H1 (cell line): ENCODE measurements at regions not wholly inside any gene's neighbourhood (a gene's known extent, or its start where the extent isn't known, plus 50 kb on each side); places are given as distances from the start of the nearest gene placed in this dataset.

Source experiments
- CTCF ChIA-PET: fragments of 300-600 bp; sonication (Branson Sonifier 250); formaldehyde crosslinking; loops from one replicate; lab custom pipeline; 2021; ENCODE audit not compliant: partially characterized antibody; lab: Charles Lee
- POLR2A ChIA-PET: fragments of 300-600 bp; sonication (Branson Sonifier 250); formaldehyde crosslinking; loops from one replicate; lab custom pipeline; 2021; ENCODE audit warnings: inconsistent platforms; ENCODE audit not compliant: partially characterized antibody; lab: Charles Lee
- DNase-seq, 2 experiments: peaks; one replicate each; pipeline versions ENCODE4 v3.0.0 to v3.0.0-alpha.2; 2010 to 2022; ENCODE audit warnings: low spot score in 2 of 2, low read depth in 1 of 2, mixed read lengths in 1 of 2
- FAIRE-seq: peaks from 2 replicates; lab custom pipeline; 2011; peaks lifted over from hg19 to GRCh38; lab: Jason Lieb, UNC
- H2AFZ ChIP-seq: 2 replicates; pipeline ENCODE4 v1.8.1; 2012; ENCODE audit warnings: low read length, inconsistent platforms
- H2AK5ac ChIP-seq: 2 replicates; pipeline ENCODE4 v1.6.1; 2013; ENCODE audit warnings: low read depth, low read length
- H2BK120ac ChIP-seq: replicated peaks from 2 replicates; pipeline ENCODE3; 2013; ENCODE audit warnings: low read depth, low read length, inconsistent platforms
- H2BK12ac ChIP-seq: 2 replicates; pipeline ENCODE4 v1.6.1; 2013; ENCODE audit warnings: low read depth, low read length
- H2BK15ac ChIP-seq: 2 replicates; pipeline ENCODE4 v1.6.1; 2013; ENCODE audit warnings: low read length
- H2BK20ac ChIP-seq: 2 replicates; pipeline ENCODE4 v1.6.1; 2013; ENCODE audit warnings: low read length
- H2BK5ac ChIP-seq: 2 replicates; pipeline ENCODE4 v1.6.1; 2013; ENCODE audit warnings: low read depth, low read length
- H3K14ac ChIP-seq: 2 replicates; pipeline ENCODE4 v1.6.1; 2013; ENCODE audit warnings: inconsistent platforms; ENCODE audit not compliant: insufficient read length
- H3K18ac ChIP-seq: 2 replicates; pipeline ENCODE4 v1.6.1; 2013; ENCODE audit warnings: low read length; ENCODE audit errors: extremely low read depth
- H3K23ac ChIP-seq: 2 replicates; pipeline ENCODE4 v1.6.1; 2013; ENCODE audit warnings: inconsistent platforms; ENCODE audit not compliant: insufficient read length
- H3K23me2 ChIP-seq: 2 replicates; pipeline ENCODE4 v1.6.1; 2013; ENCODE audit warnings: low read depth, low read length
- H3K27ac ChIP-seq: 2 replicates; pipeline ENCODE4 v1.6.1; 2011; ENCODE audit warnings: low read depth, low read length, inconsistent platforms
- H3K27me3 ChIP-seq, 4 experiments: replicated peaks in 1 of 4; 1 replicate in 1 of 4; 2 replicates in 3 of 4; pipeline versions ENCODE4 v1.6.1 to v1.8.1; 2011 to 2013; ENCODE audit warnings: low read length in 3 of 4, mild to moderate bottlenecking in 3 of 4, inconsistent platforms in 2 of 4, mixed read lengths in 2 of 4, moderate library complexity in 1 of 4; ENCODE audit not compliant: control insufficient read depth in 3 of 4, insufficient read depth in 3 of 4; ENCODE audit errors: extremely low read depth in 1 of 4
- H3K36me3 ChIP-seq, 4 experiments: 2 replicates each; pipeline versions ENCODE4 v1.6.1 to v1.8.1; 2011 to 2013; ENCODE audit warnings: mild to moderate bottlenecking in 4 of 4, low read length in 3 of 4, moderate library complexity in 2 of 4, control low read depth in 1 of 4, inconsistent platforms in 1 of 4; ENCODE audit not compliant: insufficient read depth in 4 of 4, control insufficient read depth in 2 of 4
- H3K4ac ChIP-seq: replicated peaks from 2 replicates; pipeline ENCODE3; 2013; ENCODE audit warnings: low read length, low read depth, mixed read lengths, inconsistent platforms; ENCODE audit not compliant: insufficient read length
- H3K4me1 ChIP-seq, 4 experiments: replicated peaks in 1 of 4; 1 replicate in 1 of 4; 2 replicates in 3 of 4; pipeline versions ENCODE4 v1.6.1 to v1.8.1; 2011 to 2013; ENCODE audit warnings: low read length in 3 of 4, inconsistent platforms in 2 of 4, mixed read lengths in 1 of 4; ENCODE audit not compliant: insufficient read depth in 4 of 4, control insufficient read depth in 3 of 4
- H3K4me2 ChIP-seq, 2 experiments: 2 replicates each; pipeline versions ENCODE4 v1.6.1 to v1.8.1; 2011 to 2013; ENCODE audit warnings: low read depth in 2 of 2, low read length in 2 of 2, control low read depth in 1 of 2, inconsistent platforms in 1 of 2, mild to moderate bottlenecking in 1 of 2; ENCODE audit not compliant: insufficient read depth in 1 of 2
- H3K4me3 ChIP-seq, 4 experiments: fragments of 200-600, 300-600 bp in 1 of 4; sonication (generic), shearing (Covaris generic), sonication (Bioruptor Twin) in 1 of 4; 2 replicates each; pipeline versions ENCODE4 v1.5.1 to v1.8.1; 2011 to 2016; ENCODE audit warnings: low read length in 4 of 4, low read depth in 3 of 4, control low read depth in 2 of 4, inconsistent platforms in 2 of 4, mild to moderate bottlenecking in 2 of 4, mixed read lengths in 1 of 4, moderate library complexity in 1 of 4; ENCODE audit not compliant: insufficient read depth in 2 of 4; ENCODE audit errors: extremely low read depth in 1 of 4
- H3K56ac ChIP-seq: replicated peaks from 2 replicates; pipeline ENCODE3; 2013; ENCODE audit warnings: low read depth, mild to moderate bottlenecking, mixed read lengths, low read length, inconsistent platforms; ENCODE audit not compliant: insufficient read length
- H3K79me1 ChIP-seq: 2 replicates; pipeline ENCODE4 v1.6.1; 2013; ENCODE audit warnings: low read depth, low read length, control low read depth
- H3K79me2 ChIP-seq, 2 experiments: 2 replicates each; pipeline versions ENCODE4 v1.6.1 to v1.8.1; 2012 to 2013; ENCODE audit warnings: low read length in 2 of 2, mild to moderate bottlenecking in 2 of 2, inconsistent platforms in 1 of 2; ENCODE audit not compliant: insufficient read depth in 2 of 2, control insufficient read depth in 1 of 2
- H3K9ac ChIP-seq, 4 experiments: replicated peaks in 1 of 4; 1 replicate in 1 of 4; 2 replicates in 3 of 4; pipeline versions ENCODE4 v1.6.1 to v1.8.1; 2011 to 2013; ENCODE audit warnings: low read depth in 3 of 4, low read length in 3 of 4, control low read depth in 2 of 4, mild to moderate bottlenecking in 2 of 4, moderate library complexity in 2 of 4, inconsistent platforms in 1 of 4; ENCODE audit errors: extremely low read depth in 1 of 4
- H3K9me3 ChIP-seq, 2 experiments: 2 replicates each; pipeline versions ENCODE4 v1.6.1 to v1.8.1; 2012 to 2013; ENCODE audit warnings: mild to moderate bottlenecking in 2 of 2, moderate library complexity in 2 of 2, control low read depth in 1 of 2, inconsistent platforms in 1 of 2, low read depth in 1 of 2, low read length in 1 of 2, mixed read lengths in 1 of 2; ENCODE audit not compliant: insufficient read depth in 2 of 2
- H4K20me1 ChIP-seq, 2 experiments: replicated peaks in 1 of 2; 2 replicates each; pipeline versions ENCODE3 to v1.8.1; 2011 to 2013; ENCODE audit warnings: inconsistent platforms in 2 of 2, low read length in 2 of 2, mild to moderate bottlenecking in 1 of 2; ENCODE audit not compliant: insufficient read depth in 2 of 2, control insufficient read depth in 1 of 2
- H4K5ac ChIP-seq: 2 replicates; pipeline ENCODE4 v1.6.1; 2013; ENCODE audit warnings: low read length, low read depth, mixed read lengths, inconsistent platforms; ENCODE audit not compliant: insufficient read length
- H4K8ac ChIP-seq: 2 replicates; pipeline ENCODE4 v1.8.0; 2013; ENCODE audit warnings: mild to moderate bottlenecking, moderate library complexity, low read length, inconsistent platforms; ENCODE audit not compliant: insufficient read depth; ENCODE audit errors: extremely low read depth
- H4K91ac ChIP-seq: replicated peaks from 2 replicates; pipeline ENCODE3; 2013; ENCODE audit warnings: low read length, mixed read lengths, inconsistent platforms; ENCODE audit not compliant: insufficient read length
- BRCA1 ChIP-seq: IDR thresholded peaks from 2 replicates; pipeline ENCODE4 v1.6.1; 2012; ENCODE audit warnings: low read depth, low read length, improper control_type of control experiment
- CEBPB ChIP-seq: IDR thresholded peaks from 2 replicates; pipeline ENCODE4 v1.6.1; 2012; ENCODE audit warnings: low read depth, low read length
- GABPA ChIP-seq: IDR thresholded peaks from 2 replicates; pipeline ENCODE4 v1.6.1; 2011; ENCODE audit warnings: mild to moderate bottlenecking, low read length, moderate library complexity, borderline replicate concordance; ENCODE audit not compliant: insufficient read depth
- KDM1A ChIP-seq: fragments of 200-600, 300-600 bp; sonication (generic); IDR thresholded peaks from 2 replicates; pipeline ENCODE4 v1.7.1; 2016; ENCODE audit warnings: mild to moderate bottlenecking, low read length, borderline replicate concordance
- NRF1 ChIP-seq: IDR thresholded peaks from 2 replicates; pipeline ENCODE4 v1.6.1; 2011; ENCODE audit warnings: mild to moderate bottlenecking, low read depth, low read length, improper control_type of control experiment
- PHF8 ChIP-seq: fragments of 200-600 bp; sonication (generic); conservative IDR thresholded peaks from 2 replicates; pipeline ENCODE4 v1.7.1; 2012; ENCODE audit warnings: low read depth, mild to moderate bottlenecking, inconsistent platforms, low read length, moderate library complexity
- RFX5 ChIP-seq: IDR thresholded peaks from 2 replicates; pipeline ENCODE4 v1.6.1; 2011; ENCODE audit warnings: low read depth, low read length, improper control_type of control experiment, borderline replicate concordance
- RXRA ChIP-seq: IDR thresholded peaks from 2 replicates; pipeline ENCODE4 v1.6.1; 2011; ENCODE audit warnings: low read depth, mild to moderate bottlenecking, low read length, moderate library complexity; ENCODE audit not compliant: insufficient read depth
- SRF ChIP-seq: IDR thresholded peaks from 2 replicates; pipeline ENCODE4 v1.6.1; 2011; ENCODE audit warnings: mild to moderate bottlenecking, low read depth, low read length, moderate library complexity
- SUZ12 ChIP-seq: fragments of 200-600 bp; sonication (generic); IDR thresholded peaks from 2 replicates; pipeline ENCODE4 v1.6.1; 2012; ENCODE audit warnings: mild to moderate bottlenecking, inconsistent platforms, low read length, moderate library complexity, mixed read lengths
- TBP ChIP-seq: IDR thresholded peaks from 2 replicates; pipeline ENCODE4 v1.6.1; 2011; ENCODE audit warnings: low read depth, low read length, improper control_type of control experiment
- TCF12 ChIP-seq: IDR thresholded peaks from 2 replicates; pipeline ENCODE4 v1.6.1; 2011; ENCODE audit warnings: low read depth, mild to moderate bottlenecking, low read length
- USF2 ChIP-seq: IDR thresholded peaks from 2 replicates; pipeline ENCODE4 v1.6.1; 2011; ENCODE audit warnings: low read length, improper control_type of control experiment
- WGBS, 2 experiments: shearing (Covaris generic) in 1 of 2; methylation state at CpG; one replicate each; pipeline versions ENCODE4 v1.1.6 to v1.1.7; 2013 to 2015; ENCODE audit warnings: low lambda C conversion rate in 2 of 2, mixed read lengths in 2 of 2, inconsistent platforms in 1 of 2, low coverage in 1 of 2, missing lambda C conversion rate in 1 of 2; ENCODE audit not compliant: insufficient replicate concordance in 2 of 2, insufficient coverage in 1 of 2, insufficient read length in 1 of 2; ENCODE audit errors: extremely low coverage in 1 of 2, missing lambda C conversion rate in 1 of 2; 5-methylcytosine and 5-hydroxymethylcytosine counted together
- TF ChIP-seq, protein P1 (sequence below): IDR thresholded peaks from 2 replicates; pipeline ENCODE4 v1.6.1; 2012; ENCODE audit warnings: inconsistent platforms

GRCh38 chr9:16230731-16231130, 639.7 kb downstream of the BNC2 start:
- Histone ChIP-seq H2BK120ac (no peak overlapping the region), H2BK15ac (no peak overlapping the region), H3K18ac (no peak overlapping the region; the same call in 1 of the 2 replicates), H3K36me3 (no peaks in the 10 kb centered on the region), H2AK5ac (no peak overlapping the region), H2BK12ac (no peak overlapping the region), H4K20me1 (no peaks in the 10 kb centered on the region), H3K23me2 (no peaks in the 10 kb centered on the region), H4K5ac (no peak overlapping the region), H4K91ac (no peak overlapping the region), H3K9me3 (no peaks in the 10 kb centered on the region), H2AFZ (no peak overlapping the region), H3K4ac (no peak overlapping the region), H3K27ac (no peak overlapping the region), H3K14ac (no peak overlapping the region), H2BK5ac (no peak overlapping the region), H3K4me1 (no peaks in the 10 kb centered on the region), H4K8ac (no peak overlapping the region), H3K4me2 (no peak overlapping the region), H3K56ac (no peak overlapping the region), H3K79me1 (no peaks in the 10 kb centered on the region), H2BK20ac (no peak overlapping the region), H3K27me3 (no peaks in the 10 kb centered on the region), H3K9ac (no peak overlapping the region), H3K23ac (no peak overlapping the region), H3K4me3 (no peak overlapping the region), H3K79me2 (no peaks in the 10 kb centered on the region)
- ChIA-PET CTCF (interaction anchor here (1.2 to 4.1 kb wide), 2 partner anchors 18 to 26 kb away, joined by 5 to 19 read pairs; no protein-coding TSS in a partner anchor), POLR2A (no interaction called here)
- no peak for FAIRE-seq
- DNase-seq, result no peak
- 86% methylated on average over 10 of the region's 10 CpGs; no CpG with 5 or more reads in 1 of the 2 experiments for WGBS, 2 experiments
- TF ChIP-seq SRF (no peak), USF2 (no peak), RXRA (no peak), BRCA1 (no peak), KDM1A (no peak), CEBPB (no peak), TBP (no peak), NRF1 (no peak), GABPA (no peak), RFX5 (no peak), SUZ12 (no peak), PHF8 (no peak), TCF12 (no peak)
- TF ChIP-seq, protein P1, sequence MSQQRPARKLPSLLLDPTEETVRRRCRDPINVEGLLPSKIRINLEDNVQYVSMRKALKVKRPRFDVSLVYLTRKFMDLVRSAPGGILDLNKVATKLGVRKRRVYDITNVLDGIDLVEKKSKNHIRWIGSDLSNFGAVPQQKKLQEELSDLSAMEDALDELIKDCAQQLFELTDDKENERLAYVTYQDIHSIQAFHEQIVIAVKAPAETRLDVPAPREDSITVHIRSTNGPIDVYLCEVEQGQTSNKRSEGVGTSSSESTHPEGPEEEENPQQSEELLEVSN, result no peak
